ENCODE measurements at regions not wholly inside any gene's neighbourhood (a gene's known extent, or its start where the extent isn't known, plus 50 kb on each side); places are given as distances from the start of the nearest gene placed in this dataset.

GRCh38 chr7:22601812-22602565, 102.0 kb upstream of the STEAP1B start:
- no peaks in the 10 kb centered on the region for H3K4me1 ChIP-seq (ENCODE audit: insufficient read depth)
- DNase-seq (ENCODE audit: extremely low spot score) = no peak
- 59% methylated on average over 4 of the region's 4 CpGs for WGBS
- no peak overlapping the region for H3K27ac ChIP-seq (ENCODE audit: low read depth)
- H3K4me3 ChIP-seq (ENCODE audit: low read depth, low read length) = no peak overlapping the region
- no peaks in the 10 kb centered on the region for H3K36me3 ChIP-seq (ENCODE audit: insufficient read depth)

- no peak overlapping the region for H3K4me3 ChIP-seq (ENCODE audit: low read depth, low read length)
- H3K36me3 ChIP-seq (ENCODE audit: insufficient read depth) = no peaks in the 10 kb centered on the region
- H3K4me1 ChIP-seq (ENCODE audit: insufficient read depth) = no peaks in the 10 kb centered on the region
- no peak overlapping the region for H3K27ac ChIP-seq (ENCODE audit: low read depth)
- DNase-seq (ENCODE audit: extremely low spot score) = no peak
Observed at GRCh38 chr7:22601408-22601807, 101.4 kb upstream of the STEAP1B start.

GRCh38 chr7:22601003-22601402, 101.0 kb upstream of the STEAP1B start:
- no peaks in the 10 kb centered on the region for H3K4me1 ChIP-seq (ENCODE audit: insufficient read depth)
- WGBS = 64% methylated on average over 5 of the region's 5 CpGs

GRCh38 chr7:22598318-22598920, 98.4 kb upstream of the STEAP1B start:
- H3K27ac ChIP-seq (ENCODE audit: low read depth) = no peak overlapping the region
- no peak for DNase-seq (ENCODE audit: extremely low spot score)
- no peaks in the 10 kb centered on the region for H3K36me3 ChIP-seq (ENCODE audit: insufficient read depth)
- no peaks in the 10 kb centered on the region for H3K4me1 ChIP-seq (ENCODE audit: insufficient read depth)
- H3K4me3 ChIP-seq (ENCODE audit: low read depth, low read length) = no peak overlapping the region
- 80% methylated on average over 12 of the region's 12 CpGs for WGBS

More at GRCh38 chr7:22601003-22601402, 101.0 kb upstream of the STEAP1B start:
- no peak overlapping the region for H3K27ac ChIP-seq (ENCODE audit: low read depth)
- no peaks in the 10 kb centered on the region for H3K36me3 ChIP-seq (ENCODE audit: insufficient read depth)
- no peak overlapping the region for H3K4me3 ChIP-seq (ENCODE audit: low read depth, low read length)
- DNase-seq (ENCODE audit: extremely low spot score) = no peak

GRCh38 chr7:22597844-22598243, 97.9 kb upstream of the STEAP1B start:
- H3K27ac ChIP-seq (ENCODE audit: low read depth) = no peak overlapping the region
- DNase-seq (ENCODE audit: extremely low spot score) = no peak
- no peaks in the 10 kb centered on the region for H3K4me1 ChIP-seq (ENCODE audit: insufficient read depth)
- WGBS = 91% methylated on average over 3 of the region's 3 CpGs
- no peak overlapping the region for H3K4me3 ChIP-seq (ENCODE audit: low read depth, low read length)
- no peaks in the 10 kb centered on the region for H3K36me3 ChIP-seq (ENCODE audit: insufficient read depth)

- no peaks in the 10 kb centered on the region for H3K4me1 ChIP-seq (ENCODE audit: insufficient read depth)
- no peak overlapping the region for H3K4me3 ChIP-seq (ENCODE audit: low read depth, low read length)
- no peak overlapping the region for H3K27ac ChIP-seq (ENCODE audit: low read depth)
- DNase-seq (ENCODE audit: extremely low spot score) = no peak
- 67% methylated on average over 5 of the region's 5 CpGs for WGBS
- H3K36me3 ChIP-seq (ENCODE audit: insufficient read depth) = no peaks in the 10 kb centered on the region
Observed at GRCh38 chr7:22596763-22597400, 96.9 kb upstream of the STEAP1B start.

GRCh38 chr7:22594020-22594419, 94.0 kb upstream of the STEAP1B start:
- no peak for DNase-seq (ENCODE audit: extremely low spot score)
- Histone ChIP-seq H3K27ac (ENCODE audit: low read depth) (no peak overlapping the region), H3K4me1 (ENCODE audit: insufficient read depth) (no peaks in the 10 kb centered on the region), H3K4me3 (ENCODE audit: low read depth, low read length) (no peak overlapping the region), H3K36me3 (ENCODE audit: insufficient read depth) (no peaks in the 10 kb centered on the region)
- WGBS = 85% methylated on average over 2 of the region's 2 CpGs

- no peak overlapping the region for H3K27ac ChIP-seq (ENCODE audit: low read depth)
- DNase-seq (ENCODE audit: extremely low spot score) = no peak
- WGBS = 94% methylated on average over 2 of the region's 2 CpGs
Observed at GRCh38 chr7:22591271-22591670, 91.3 kb upstream of the STEAP1B start.

GRCh38 chr7:22589641-22590201, 89.7 kb upstream of the STEAP1B start:
- H3K36me3 ChIP-seq (ENCODE audit: insufficient read depth) = no peaks in the 10 kb centered on the region
- no peak overlapping the region for H3K27ac ChIP-seq (ENCODE audit: low read depth)
- no peak for DNase-seq (ENCODE audit: extremely low spot score)
- no peaks in the 10 kb centered on the region for H3K4me1 ChIP-seq (ENCODE audit: insufficient read depth)
- H3K4me3 ChIP-seq (ENCODE audit: low read depth, low read length) = no peak overlapping the region
- WGBS = 41% methylated on average over 10 of the region's 10 CpGs

More at GRCh38 chr7:22591271-22591670, 91.3 kb upstream of the STEAP1B start:
- no peaks in the 10 kb centered on the region for H3K4me1 ChIP-seq (ENCODE audit: insufficient read depth)
- H3K4me3 ChIP-seq (ENCODE audit: low read depth, low read length) = no peak overlapping the region
- H3K36me3 ChIP-seq (ENCODE audit: insufficient read depth) = no peaks in the 10 kb centered on the region

GRCh38 chr7:22588351-22588750, 88.4 kb upstream of the STEAP1B start:
- Histone ChIP-seq H3K27ac (ENCODE audit: low read depth) (no peak overlapping the region), H3K4me3 (ENCODE audit: low read depth, low read length) (no peak overlapping the region), H3K4me1 (ENCODE audit: insufficient read depth) (no peaks in the 10 kb centered on the region), H3K36me3 (ENCODE audit: insufficient read depth) (no peaks in the 10 kb centered on the region)
- WGBS = 97% methylated on average over 2 of the region's 2 CpGs
- DNase-seq (ENCODE audit: extremely low spot score) = no peak

GRCh38 chr7:22587322-22587721, 87.3 kb upstream of the STEAP1B start:
- no peaks in the 10 kb centered on the region for H3K4me1 ChIP-seq (ENCODE audit: insufficient read depth)
- no peak overlapping the region for H3K4me3 ChIP-seq (ENCODE audit: low read depth, low read length)
- 64% methylated on average over 2 of the region's 2 CpGs for WGBS
- no peak overlapping the region for H3K27ac ChIP-seq (ENCODE audit: low read depth)
- DNase-seq (ENCODE audit: extremely low spot score) = no peak
- no peaks in the 10 kb centered on the region for H3K36me3 ChIP-seq (ENCODE audit: insufficient read depth)

GRCh38 chr7:22586786-22587140, 86.8 kb upstream of the STEAP1B start:
- H3K4me1 ChIP-seq (ENCODE audit: insufficient read depth) = no peaks in the 10 kb centered on the region
- H3K27ac ChIP-seq (ENCODE audit: low read depth) = no peak overlapping the region
- no peak overlapping the region for H3K4me3 ChIP-seq (ENCODE audit: low read depth, low read length)
- H3K36me3 ChIP-seq (ENCODE audit: insufficient read depth) = no peaks in the 10 kb centered on the region
- no peak for DNase-seq (ENCODE audit: extremely low spot score)

- Histone ChIP-seq H3K4me1 (ENCODE audit: insufficient read depth) (no peaks in the 10 kb centered on the region), H3K4me3 (ENCODE audit: low read depth, low read length) (no peak overlapping the region), H3K36me3 (ENCODE audit: insufficient read depth) (no peaks in the 10 kb centered on the region), H3K27ac (ENCODE audit: low read depth) (no peak overlapping the region)
- WGBS = 71% methylated on average over 5 of the region's 5 CpGs
- DNase-seq (ENCODE audit: extremely low spot score) = no peak
Observed at GRCh38 chr7:22586101-22586785, 86.3 kb upstream of the STEAP1B start.

Data from urinary bladder (tissue), 3 donors.